Activated B cell treated with CpG ODN at 0.5 μM for 24 hours (primary cell): ENCODE measurements at regions not wholly inside any gene's neighbourhood (a gene's known extent, or its start where the extent isn't known, plus 50 kb on each side); places are given as distances from the start of the nearest gene placed in this dataset.

ENCODE experiments used
- ATAC-seq: fragments of 200-7000 bp; cut with Tn5 transposase; one replicate; pipeline ENCODE4 v1.10.0; 2021; ENCODE audit warnings: low read depth, mild to moderate bottlenecking, moderate library complexity
- CTCF ChIA-PET: fragments of 350-600 bp; sonication (Branson Sonifier 250); formaldehyde crosslinking; loops from one replicate; lab custom pipeline; 2021; ENCODE audit warnings: antibody characterized with exemption; lab: Charles Lee
- POLR2A ChIA-PET: fragments of 350-600 bp; sonication (Branson Sonifier 250); formaldehyde crosslinking; loops from one replicate; lab custom pipeline; 2021; ENCODE audit warnings: antibody characterized with exemption; lab: Charles Lee
- DNase-seq: peaks from one replicate; pipeline ENCODE4 v3.0.0; 2022
- H3K27ac Mint-ChIP-seq: one replicate; pipeline ENCODE4 v1.8.0; 2020; ENCODE audit warnings: mixed read lengths
- H3K27me3 Mint-ChIP-seq: one replicate; pipeline ENCODE4 v1.8.0; 2021; ENCODE audit warnings: mixed read lengths
- H3K36me3 Mint-ChIP-seq: one replicate; pipeline ENCODE4 v1.8.0; 2021; ENCODE audit warnings: low read depth, mixed read lengths
- H3K4me1 Mint-ChIP-seq: one replicate; pipeline ENCODE4 v1.8.0; 2021; ENCODE audit warnings: mixed read lengths
- H3K4me3 Mint-ChIP-seq: one replicate; pipeline ENCODE4 v1.8.0; 2020; ENCODE audit warnings: mild to moderate bottlenecking, mixed read lengths
- H3K9me3 Mint-ChIP-seq: one replicate; pipeline ENCODE4 v1.8.0; 2020; ENCODE audit warnings: mixed read lengths
- CTCF ChIP-seq: fragments of 200-600 bp; IDR thresholded peaks from one replicate; pipeline ENCODE4 v1.8.0; 2022; ENCODE audit warnings: antibody characterized with exemption, mild to moderate bottlenecking
- intact Hi-C: fragments of 100-400 bp; cut with micrococcal nuclease; formaldehyde crosslinking; loops from one replicate; pipeline ENCODE4 v1.15.1; 2024

DNA sequence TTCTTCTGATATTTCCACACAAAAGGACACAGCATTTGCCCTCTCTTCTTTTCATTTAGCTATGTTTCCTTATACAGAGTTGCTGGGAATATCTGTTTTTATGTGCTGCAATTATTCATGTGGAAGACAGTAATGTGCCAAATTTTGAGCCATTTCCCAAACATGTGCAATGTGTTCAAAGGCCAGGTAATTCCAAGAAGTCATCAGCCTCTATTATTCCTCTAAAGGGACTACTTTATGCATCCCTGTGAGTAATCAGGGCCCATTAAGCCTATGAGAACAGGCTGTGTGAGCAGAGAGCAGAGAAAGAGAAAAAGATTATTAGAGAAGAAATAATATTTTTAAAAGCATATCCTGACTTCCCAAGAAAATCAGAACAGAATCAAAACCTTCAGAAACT lies 107.6 kb upstream of the OSR1 start:
- no peak for TF ChIP-seq CTCF
- intact Hi-C loops, result no loop called here
- POLR2A ChIA-PET, result no interaction called here

DNA sequence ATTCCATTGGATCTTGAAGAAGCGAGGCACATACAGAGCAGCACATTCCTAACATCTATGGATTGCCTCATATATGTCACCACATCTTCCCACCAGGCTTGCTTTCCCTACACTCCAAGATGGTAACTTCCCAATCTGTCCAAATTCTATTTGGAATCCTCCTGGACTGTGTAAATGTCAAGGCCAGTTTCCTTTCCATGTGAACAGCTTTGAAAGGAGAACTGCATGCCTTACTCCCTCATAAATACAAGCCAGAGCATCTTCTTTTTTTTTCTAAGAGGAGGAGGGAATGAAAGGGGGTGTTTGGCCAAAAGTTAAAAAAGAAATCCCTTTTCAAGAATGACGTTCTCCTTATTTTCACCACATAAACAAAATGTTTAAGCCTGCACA lies 103.8 kb upstream of the OSR1 start:
- POLR2A ChIA-PET, result no interaction called here
- no peak overlapping the region for H3K27ac Mint-ChIP-seq
- TF ChIP-seq CTCF, result no peak
- no peak for ATAC-seq
- H3K4me3 Mint-ChIP-seq, result no peak overlapping the region
- intact Hi-C loops, result no loop called here
- peaks cover 5% of the 10 kb centered on the region for H3K9me3 Mint-ChIP-seq
- peaks cover 3% of the 10 kb centered on the region for H3K27me3 Mint-ChIP-seq
- H3K36me3 Mint-ChIP-seq, result no peaks in the 10 kb centered on the region
- CTCF ChIA-PET, result no interaction called here
- H3K4me1 Mint-ChIP-seq, result no peaks in the 10 kb centered on the region
- DNase-seq, result no peak

More for the DNA sequence above, 107.6 kb upstream of the OSR1 start:
- Mint-ChIP-seq H3K27ac (no peak overlapping the region), H3K9me3 (peaks cover 5% of the 10 kb centered on the region), H3K4me3 (no peak overlapping the region), H3K27me3 (no peaks in the 10 kb centered on the region), H3K4me1 (no peaks in the 10 kb centered on the region), H3K36me3 (no peaks in the 10 kb centered on the region)
- CTCF ChIA-PET, result no interaction called here
- DNase-seq (no peak), ATAC-seq (no peak)

DNA sequence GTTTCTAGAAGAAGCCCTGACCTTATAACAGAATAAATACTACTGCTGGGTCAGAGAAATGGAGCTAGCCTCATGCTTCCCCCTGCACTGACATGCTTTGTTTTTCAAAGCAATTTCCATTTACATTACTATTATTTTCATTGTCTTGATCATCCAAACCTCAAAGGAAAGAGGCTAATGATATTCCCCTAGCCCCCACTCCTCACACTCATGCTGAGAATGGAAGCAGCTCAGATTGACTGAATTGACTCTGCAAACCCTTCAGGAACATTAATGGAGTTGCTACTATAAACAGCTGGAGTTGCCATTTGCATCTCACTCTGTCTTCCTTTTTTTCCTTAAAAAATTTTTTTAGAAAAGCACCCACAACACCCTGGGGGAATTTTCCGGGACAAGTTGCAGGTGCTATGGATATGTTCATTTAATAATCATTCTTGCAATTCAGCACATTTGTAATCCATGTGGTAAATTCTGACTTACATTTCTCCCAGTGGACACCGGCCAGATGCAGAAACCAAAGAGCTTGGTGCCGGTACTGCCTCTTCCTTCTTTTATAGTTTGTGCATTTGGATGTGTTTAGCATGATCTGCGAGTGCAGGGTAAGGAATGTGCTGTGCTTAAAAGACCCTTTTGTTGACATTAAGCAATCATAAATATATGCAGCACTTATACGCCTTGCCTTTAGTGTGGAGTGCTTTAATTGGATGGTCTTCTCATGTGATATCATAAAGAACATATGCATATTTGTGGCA lies 103.3 kb upstream of the OSR1 start:
- H3K27ac Mint-ChIP-seq, result no peak overlapping the region
- peaks cover 3% of the 10 kb centered on the region for H3K27me3 Mint-ChIP-seq
- DNase-seq (no peak), ATAC-seq (no peak)
- H3K4me3 Mint-ChIP-seq, result no peak overlapping the region
- H3K4me1 Mint-ChIP-seq, result no peaks in the 10 kb centered on the region
- intact Hi-C loops, result no loop called here
- POLR2A ChIA-PET, result no interaction called here
- no peak for TF ChIP-seq CTCF
- H3K36me3 Mint-ChIP-seq, result no peaks in the 10 kb centered on the region
- CTCF ChIA-PET, result no interaction called here
- H3K9me3 Mint-ChIP-seq, result peaks cover 5% of the 10 kb centered on the region

DNA sequence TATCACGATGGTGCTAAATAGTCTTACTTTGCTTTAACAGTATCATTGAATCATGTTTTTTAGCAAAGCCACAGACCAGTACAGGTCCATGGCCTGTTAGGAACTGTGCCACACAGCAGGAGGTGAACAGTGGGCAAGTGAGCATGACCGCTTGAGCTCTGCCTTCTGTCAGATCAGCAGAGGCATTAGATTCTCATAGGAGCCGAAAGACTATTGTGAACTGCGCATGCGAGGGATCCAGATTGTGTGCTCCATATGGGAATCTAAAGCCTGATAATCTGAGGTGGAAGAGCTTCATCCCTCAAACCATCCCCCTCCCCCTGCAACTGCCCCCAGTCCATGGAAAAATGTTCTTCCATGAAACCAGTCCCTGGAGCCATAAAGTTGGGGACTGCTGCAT lies 102.3 kb upstream of the OSR1 start:
- Mint-ChIP-seq H3K4me1 (no peaks in the 10 kb centered on the region), H3K27me3 (peaks cover 3% of the 10 kb centered on the region), H3K4me3 (no peak overlapping the region), H3K9me3 (peaks cover 5% of the 10 kb centered on the region), H3K27ac (no peak overlapping the region), H3K36me3 (no peaks in the 10 kb centered on the region)
- no peak for TF ChIP-seq CTCF
- CTCF ChIA-PET, result no interaction called here
- ATAC-seq (no peak), DNase-seq (no peak)
- POLR2A ChIA-PET, result no interaction called here
- intact Hi-C loops, result no loop called here

- H3K9me3 Mint-ChIP-seq, result peaks cover 2% of the 10 kb centered on the region
- no peaks in the 10 kb centered on the region for H3K4me1 Mint-ChIP-seq
- ChIA-PET POLR2A (no interaction called here), CTCF (no interaction called here)
- H3K4me3 Mint-ChIP-seq, result no peak overlapping the region
- intact Hi-C loops, result no loop called here
- no peaks in the 10 kb centered on the region for H3K36me3 Mint-ChIP-seq
- no peak for ATAC-seq
- TF ChIP-seq CTCF, result no peak
- no peak overlapping the region for H3K27ac Mint-ChIP-seq
- H3K27me3 Mint-ChIP-seq, result peaks cover 3% of the 10 kb centered on the region
- no peak for DNase-seq
These were observed 100.1 kb upstream of the OSR1 start for GRCh38 chr2:19458427-19459003.
